ENCODE measurements at regions not wholly inside any gene's neighbourhood (a gene's known extent, or its start where the extent isn't known, plus 50 kb on each side); places are given as distances from the start of the nearest gene placed in this dataset.

DNA sequence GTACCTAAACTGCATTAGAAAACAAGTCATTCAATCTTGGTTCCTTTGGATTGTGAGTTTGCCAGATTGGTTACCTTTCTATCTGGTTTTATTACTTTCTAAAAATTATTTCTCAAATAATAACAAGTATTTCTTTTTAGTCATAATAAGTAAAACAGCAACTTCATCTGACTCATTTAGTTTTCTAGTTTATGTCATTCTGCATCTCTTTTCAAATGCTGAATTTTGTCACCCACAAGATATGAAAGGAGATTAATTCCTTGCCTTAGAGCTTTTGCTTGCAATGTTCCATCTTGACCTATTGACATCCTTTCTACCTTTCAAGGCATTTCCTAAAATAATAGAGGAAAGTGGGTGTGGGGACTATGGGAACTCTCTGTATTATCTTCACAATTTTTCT lies 253.6 kb upstream of the PEX5L start:
- Histone ChIP-seq H3K27me3 (ENCODE audit: control insufficient read depth, insufficient read depth, low read length) (no peaks in the 10 kb centered on the region), H3K9me3 (ENCODE audit: control insufficient read depth, insufficient read depth, low read length) (no peaks in the 10 kb centered on the region), H3K4me3 (ENCODE audit: low read depth, low read length) (no peak overlapping the region), H3K27ac (ENCODE audit: low read depth, low read length) (no peak overlapping the region)
- TF ChIP-seq, protein P1, sequence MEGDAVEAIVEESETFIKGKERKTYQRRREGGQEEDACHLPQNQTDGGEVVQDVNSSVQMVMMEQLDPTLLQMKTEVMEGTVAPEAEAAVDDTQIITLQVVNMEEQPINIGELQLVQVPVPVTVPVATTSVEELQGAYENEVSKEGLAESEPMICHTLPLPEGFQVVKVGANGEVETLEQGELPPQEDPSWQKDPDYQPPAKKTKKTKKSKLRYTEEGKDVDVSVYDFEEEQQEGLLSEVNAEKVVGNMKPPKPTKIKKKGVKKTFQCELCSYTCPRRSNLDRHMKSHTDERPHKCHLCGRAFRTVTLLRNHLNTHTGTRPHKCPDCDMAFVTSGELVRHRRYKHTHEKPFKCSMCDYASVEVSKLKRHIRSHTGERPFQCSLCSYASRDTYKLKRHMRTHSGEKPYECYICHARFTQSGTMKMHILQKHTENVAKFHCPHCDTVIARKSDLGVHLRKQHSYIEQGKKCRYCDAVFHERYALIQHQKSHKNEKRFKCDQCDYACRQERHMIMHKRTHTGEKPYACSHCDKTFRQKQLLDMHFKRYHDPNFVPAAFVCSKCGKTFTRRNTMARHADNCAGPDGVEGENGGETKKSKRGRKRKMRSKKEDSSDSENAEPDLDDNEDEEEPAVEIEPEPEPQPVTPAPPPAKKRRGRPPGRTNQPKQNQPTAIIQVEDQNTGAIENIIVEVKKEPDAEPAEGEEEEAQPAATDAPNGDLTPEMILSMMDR (IDR thresholded peaks at IDR 0.05; ENCODE audit: low read depth, low read length), result no peak
- ChIA-PET CTCF (no interaction called here), POLR2A (no interaction called here)
- no peak for DNase-seq (ENCODE audit: low read depth, low spot score)

- TF ChIP-seq, protein P1 (IDR thresholded peaks at IDR 0.05; ENCODE audit: low read depth, low read length), result no peak
- CTCF ChIA-PET, result interaction anchor here (0.6 kb wide), 1 partner anchor 70 kb away, joined by 4 read pairs; no protein-coding TSS in a partner anchor
These were observed 257.7 kb upstream of the PEX5L start for GRCh38 chr3:180294282-180295027.

GRCh38 chr3:180295811-180296210 lies 259.1 kb upstream of the PEX5L start:
- Histone ChIP-seq H3K9me3 (ENCODE audit: control insufficient read depth, insufficient read depth, low read length) (no peaks in the 10 kb centered on the region), H3K27me3 (ENCODE audit: control insufficient read depth, insufficient read depth, low read length) (no peaks in the 10 kb centered on the region), H3K27ac (ENCODE audit: low read depth, low read length) (no peak overlapping the region), H3K4me3 (ENCODE audit: low read depth, low read length) (no peak overlapping the region)
- DNase-seq (ENCODE audit: low read depth, low spot score), result no peak
- POLR2A ChIA-PET, result no interaction called here
- TF ChIP-seq, protein P1 (IDR thresholded peaks at IDR 0.05; ENCODE audit: low read depth, low read length), result no peak
- CTCF ChIA-PET, result no interaction called here

More at GRCh38 chr3:180294282-180295027, 257.7 kb upstream of the PEX5L start:
- no peak for DNase-seq (ENCODE audit: low read depth, low spot score)
- POLR2A ChIA-PET, result no interaction called here
- Histone ChIP-seq H3K9me3 (ENCODE audit: control insufficient read depth, insufficient read depth, low read length) (no peaks in the 10 kb centered on the region), H3K27ac (ENCODE audit: low read depth, low read length) (no peak overlapping the region), H3K4me3 (ENCODE audit: low read depth, low read length) (no peak overlapping the region), H3K27me3 (ENCODE audit: control insufficient read depth, insufficient read depth, low read length) (no peaks in the 10 kb centered on the region)

GRCh38 chr3:180296971-180297370 lies 260.2 kb upstream of the PEX5L start:
- ChIA-PET POLR2A (no interaction called here), CTCF (no interaction called here)
- Histone ChIP-seq H3K9me3 (ENCODE audit: control insufficient read depth, insufficient read depth, low read length) (no peaks in the 10 kb centered on the region), H3K4me3 (ENCODE audit: low read depth, low read length) (no peak overlapping the region), H3K27ac (ENCODE audit: low read depth, low read length) (no peak overlapping the region), H3K27me3 (ENCODE audit: control insufficient read depth, insufficient read depth, low read length) (no peaks in the 10 kb centered on the region)
- TF ChIP-seq, protein P1 (IDR thresholded peaks at IDR 0.05; ENCODE audit: low read depth, low read length), result no peak
- no peak for DNase-seq (ENCODE audit: low read depth, low spot score)

GRCh38 chr3:180306155-180306554 lies 269.4 kb upstream of the PEX5L start:
- H3K27me3 ChIP-seq (ENCODE audit: control insufficient read depth, insufficient read depth, low read length), result no peaks in the 10 kb centered on the region
- CTCF ChIA-PET, result no interaction called here
- TF ChIP-seq, protein P1 (IDR thresholded peaks at IDR 0.05; ENCODE audit: low read depth, low read length), result no peak
- no peaks in the 10 kb centered on the region for H3K9me3 ChIP-seq (ENCODE audit: control insufficient read depth, insufficient read depth, low read length)
- no peak overlapping the region for H3K27ac ChIP-seq (ENCODE audit: low read depth, low read length)
- POLR2A ChIA-PET, result no interaction called here
- DNase-seq (ENCODE audit: low read depth, low spot score), result no peak
- H3K4me3 ChIP-seq (ENCODE audit: low read depth, low read length), result no peak overlapping the region
